Activated naive CD4-positive, alpha-beta T cell treated with anti-CD3 and anti-CD28 coated beads, Interleukin-2, amount 50 U/mL, for 72 hours (primary cell): ENCODE measurements at regions not wholly inside any gene's neighbourhood (a gene's known extent, or its start where the extent isn't known, plus 50 kb on each side); places are given as distances from the start of the nearest gene placed in this dataset.

Experiments
- ATAC-seq, 2 donors: fragments of 150-1000 bp; cut with Tn5 transposase; 2 replicates each; pipeline ENCODE4 v1.10.0; 2021; ENCODE audit warnings: mild to moderate bottlenecking in 2 of 2, moderate library complexity in 2 of 2
- DNase-seq, 2 donors: peaks; one replicate each; pipeline ENCODE4 v3.0.0; 2021 to 2022; ENCODE audit warnings: low spot score in 2 of 2
- H3K27ac Mint-ChIP-seq, 2 donors: one replicate each; pipeline ENCODE4 v1.8.0; 2022; ENCODE audit warnings: mild to moderate bottlenecking in 2 of 2, mixed read lengths in 2 of 2
- H3K36me3 Mint-ChIP-seq, 2 donors: one replicate each; pipeline ENCODE4 v1.8.0; 2022; ENCODE audit warnings: mixed read lengths in 2 of 2
- H3K9me3 Mint-ChIP-seq, 2 donors: one replicate each; pipeline ENCODE4 v1.8.0; 2022; ENCODE audit warnings: mixed read lengths in 2 of 2

DNA sequence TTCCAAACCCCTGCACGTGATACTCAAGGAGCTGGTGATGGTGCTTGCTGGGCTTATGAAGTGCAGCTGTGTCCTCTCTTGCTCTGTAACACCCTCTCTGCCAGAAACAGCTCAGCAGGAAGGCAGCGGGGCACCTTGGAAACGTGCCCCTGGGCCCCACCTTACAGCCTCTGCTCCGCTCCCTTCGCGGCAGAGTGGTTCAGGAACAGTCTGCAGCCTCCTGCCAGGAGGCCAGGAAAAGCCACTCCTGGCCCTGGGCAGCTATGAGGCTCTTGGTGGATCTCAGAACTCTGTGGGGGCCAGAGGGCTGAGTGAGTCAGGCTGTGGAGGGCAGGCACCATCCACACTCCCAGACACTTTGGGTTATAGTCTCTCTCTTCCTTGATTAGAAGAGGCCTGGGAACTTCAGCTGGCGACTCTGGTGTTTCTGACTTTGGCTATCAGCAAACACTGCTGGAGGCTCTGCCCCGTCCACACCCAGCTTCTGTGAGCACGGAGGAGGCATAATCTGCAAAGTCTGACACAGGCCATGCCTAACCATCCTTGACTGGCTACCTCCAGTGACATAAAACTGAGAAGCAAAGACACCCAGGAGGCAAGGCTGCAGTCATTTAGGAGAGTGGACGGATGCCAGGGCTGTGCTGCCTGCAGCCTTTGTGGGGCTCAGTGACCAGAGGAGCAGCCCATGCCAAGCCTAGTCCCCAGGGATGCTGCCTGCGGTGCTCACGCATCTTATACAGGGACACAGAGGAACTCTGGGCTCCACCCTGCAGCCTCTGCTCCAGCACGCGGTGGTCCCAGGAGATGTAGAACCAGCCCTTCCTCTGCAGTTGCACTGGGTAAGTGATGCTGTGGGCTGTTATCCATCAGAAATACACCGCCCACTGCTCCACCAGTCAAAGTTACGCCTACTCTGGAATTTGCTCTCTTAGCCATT is 65.3 kb downstream of the METRNL start:
- Mint-ChIP-seq H3K9me3 (peaks cover 0 to 10% of the 10 kb centered on the region in 2 donors), H3K27ac (no peak overlapping the region), H3K36me3 (peaks cover 0 to 7% of the 10 kb centered on the region in 2 donors)
- DNase-seq (peak in 1 of 2 donors; percentile 2), ATAC-seq (no peak)

DNA sequence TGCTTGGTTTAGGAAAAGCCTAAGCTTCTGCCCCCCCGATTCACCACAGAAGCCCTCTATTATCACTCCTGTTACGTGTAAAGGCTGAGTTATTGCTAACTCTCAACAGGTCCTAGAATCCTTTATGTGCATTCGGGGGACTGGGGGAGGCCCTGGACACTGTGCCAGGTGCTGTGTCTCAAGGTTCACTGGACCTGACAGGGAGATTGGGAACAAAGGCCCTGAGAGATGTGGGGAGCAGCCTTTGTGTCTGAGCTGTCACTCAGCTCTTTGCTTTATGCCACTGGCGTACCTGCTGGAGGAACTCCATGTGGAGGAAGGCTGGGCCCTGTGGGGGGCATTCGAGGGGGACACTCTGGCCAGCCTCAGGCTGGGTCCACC is 65.9 kb downstream of the METRNL start:
- peaks cover 0 to 10% of the 10 kb centered on the region in 2 donors for H3K9me3 Mint-ChIP-seq
- DNase-seq (peak in 1 of 2 donors; percentile 0), ATAC-seq (no peak)
- H3K27ac Mint-ChIP-seq, result no peak overlapping the region
- H3K36me3 Mint-ChIP-seq, result peaks cover 0 to 7% of the 10 kb centered on the region in 2 donors

DNA sequence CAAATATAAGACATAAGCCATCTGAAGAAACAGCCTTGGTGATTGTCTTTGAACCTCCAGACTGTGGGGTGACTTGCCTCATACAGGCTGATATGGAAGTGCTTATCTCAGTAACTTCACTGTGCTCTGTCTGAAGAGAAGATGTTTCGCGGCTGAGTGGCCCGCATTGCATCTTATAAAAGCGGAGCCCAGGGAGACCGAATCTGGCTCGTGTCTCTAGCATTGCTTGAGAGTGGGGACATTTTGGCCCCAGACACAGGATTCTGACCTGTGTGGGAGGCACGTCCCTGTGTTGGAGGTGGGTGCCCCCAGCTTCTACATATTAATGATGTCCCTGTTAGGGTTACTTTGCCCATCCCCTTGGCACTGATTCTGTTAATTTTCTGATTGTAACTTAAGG is 66.4 kb downstream of the METRNL start:
- peaks cover 0 to 10% of the 10 kb centered on the region in 2 donors for H3K9me3 Mint-ChIP-seq
- no peak for DNase-seq
- H3K27ac Mint-ChIP-seq, result no peak overlapping the region
- no peak for ATAC-seq
- peaks cover 0 to 7% of the 10 kb centered on the region in 2 donors for H3K36me3 Mint-ChIP-seq

- Mint-ChIP-seq H3K36me3 (peaks cover 0 to 7% of the 10 kb centered on the region in 2 donors), H3K9me3 (peaks cover 0 to 10% of the 10 kb centered on the region in 2 donors), H3K27ac (no peak overlapping the region)
- DNase-seq, result no peak
- no peak for ATAC-seq
Observed at GRCh38 chr17:83146347-83146746, 66.9 kb downstream of the METRNL start.

- Mint-ChIP-seq H3K27ac (no peak overlapping the region), H3K9me3 (peaks cover 0 to 1% of the 10 kb centered on the region in 2 donors), H3K36me3 (peaks cover 0 to 2% of the 10 kb centered on the region in 2 donors)
- ATAC-seq (no peak), DNase-seq (no peak)
Observed at GRCh38 chr17:83147280-83147679, 67.9 kb downstream of the METRNL start.

DNA sequence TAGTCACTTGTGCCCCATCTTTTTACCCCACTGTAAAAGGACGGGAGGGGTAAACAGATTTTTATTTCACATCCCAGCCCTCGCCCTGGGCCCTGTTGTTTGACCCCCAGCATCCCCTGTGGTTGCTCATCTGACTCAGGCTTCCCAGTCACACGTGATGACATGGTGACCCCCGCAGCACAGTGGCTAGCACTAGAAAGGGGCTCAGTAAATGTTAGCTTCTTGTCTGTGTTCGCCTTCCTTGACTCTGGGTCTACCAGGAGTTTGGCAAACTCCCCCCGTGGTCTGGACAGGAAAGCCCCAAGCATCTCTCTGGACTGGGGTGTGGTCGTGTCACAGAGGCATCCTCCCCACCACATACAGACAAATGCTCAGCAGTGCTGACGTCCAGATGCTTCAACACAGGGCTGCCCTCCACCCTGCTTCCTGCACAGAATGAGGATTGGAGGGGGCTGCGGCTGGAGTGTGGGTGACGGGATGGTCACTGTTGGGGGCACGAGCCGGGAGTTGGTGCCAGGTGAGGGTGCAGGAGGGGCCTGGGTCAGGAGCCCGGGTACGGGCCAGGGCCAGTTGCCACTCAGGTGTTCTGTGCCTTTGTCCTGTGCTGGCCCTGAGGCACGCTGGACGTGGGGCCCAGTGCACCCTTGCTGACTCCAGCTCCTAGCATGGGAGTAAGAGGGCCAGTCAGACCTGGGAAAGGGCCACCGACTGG is 69.1 kb downstream of the METRNL start:
- no peak overlapping the region for H3K27ac Mint-ChIP-seq
- no peak for ATAC-seq
- DNase-seq, result peak in 1 of 2 donors; percentile 1
- no peaks in the 10 kb centered on the region for H3K36me3 Mint-ChIP-seq
- no peaks in the 10 kb centered on the region for H3K9me3 Mint-ChIP-seq

DNA sequence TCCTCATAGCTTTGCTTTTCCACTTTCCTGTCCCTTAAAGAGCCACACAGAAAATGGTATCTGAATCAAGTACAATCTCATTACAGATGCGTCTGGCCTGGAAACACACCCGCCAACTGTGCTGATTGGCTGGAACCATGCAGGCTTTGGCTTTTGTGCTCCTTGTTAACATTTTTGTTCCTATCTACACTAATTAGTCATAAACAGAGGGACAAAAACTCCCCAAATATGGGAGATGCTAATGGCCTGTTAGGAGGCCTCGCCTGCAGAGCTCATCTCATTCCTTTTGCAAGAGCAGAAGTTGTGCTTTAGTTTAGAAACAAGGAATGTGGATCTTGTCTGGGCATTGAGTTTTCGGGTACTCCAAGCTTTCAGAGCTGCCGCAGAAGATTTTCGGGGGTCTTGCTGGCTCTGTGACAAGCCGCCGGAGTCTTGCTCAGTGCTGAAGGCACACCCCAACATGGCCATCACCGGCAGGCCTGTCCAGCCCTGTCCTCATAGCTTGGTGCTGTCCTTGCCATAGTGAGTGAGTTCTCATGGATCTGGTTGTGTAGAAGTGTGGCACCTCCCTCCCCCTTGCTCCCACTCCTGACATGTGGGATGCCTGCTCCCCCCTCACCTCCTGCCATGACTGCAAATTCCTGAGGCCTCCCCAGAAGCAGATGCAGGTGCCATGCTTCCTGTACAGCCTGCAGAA is 69.8 kb downstream of the METRNL start:
- no peak overlapping the region for H3K27ac Mint-ChIP-seq
- DNase-seq, result no peak
- no peak for ATAC-seq
- no peaks in the 10 kb centered on the region for H3K36me3 Mint-ChIP-seq
- no peaks in the 10 kb centered on the region for H3K9me3 Mint-ChIP-seq

DNA sequence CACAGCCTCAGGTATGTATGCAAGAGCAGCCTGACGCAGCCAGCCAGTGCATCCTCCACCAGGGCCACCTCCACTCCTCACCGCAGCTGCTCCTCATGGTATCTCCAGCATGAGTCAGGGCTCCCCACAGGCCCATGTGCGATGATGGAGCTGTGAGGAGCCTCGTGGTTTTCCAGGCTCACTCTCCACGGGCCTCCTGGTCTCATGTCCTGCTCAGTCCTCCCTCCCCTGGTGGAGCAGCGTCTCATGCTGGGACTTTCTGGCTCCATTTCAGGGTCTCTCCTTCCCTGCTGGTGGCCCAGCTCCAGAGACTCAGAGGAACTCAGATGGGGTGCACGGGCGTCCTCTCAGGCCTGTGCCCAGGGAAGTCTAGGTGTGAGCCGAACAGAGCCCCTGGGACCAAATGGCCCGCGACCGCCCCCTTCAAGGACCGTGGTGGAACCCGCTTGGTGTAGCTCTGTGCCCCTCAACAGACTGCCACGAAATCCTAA is 70.4 kb downstream of the METRNL start:
- Mint-ChIP-seq H3K27ac (no peak overlapping the region), H3K36me3 (no peaks in the 10 kb centered on the region), H3K9me3 (no peaks in the 10 kb centered on the region)
- DNase-seq, result peak in 1 of 2 donors; percentile 1
- no peak for ATAC-seq

- ATAC-seq (no peak), DNase-seq (no peak)
- no peaks in the 10 kb centered on the region for H3K9me3 Mint-ChIP-seq
Observed at GRCh38 chr17:83150369-83151055, 71.1 kb downstream of the METRNL start.

GRCh38 chr17:83151056-83151441 is 71.6 kb downstream of the METRNL start:
- H3K36me3 Mint-ChIP-seq, result no peaks in the 10 kb centered on the region
- H3K9me3 Mint-ChIP-seq, result no peaks in the 10 kb centered on the region
- DNase-seq, result no peak
- H3K27ac Mint-ChIP-seq, result peak overlapping the region in 1 of 2 donors; percentile 30
- no peak for ATAC-seq

More at GRCh38 chr17:83150369-83151055, 71.1 kb downstream of the METRNL start:
- Mint-ChIP-seq H3K27ac (peak overlapping the region in 1 of 2 donors; percentile 30), H3K36me3 (no peaks in the 10 kb centered on the region)

GRCh38 chr17:83151442-83152226 is 72.2 kb downstream of the METRNL start:
- Mint-ChIP-seq H3K9me3 (no peaks in the 10 kb centered on the region), H3K36me3 (no peaks in the 10 kb centered on the region), H3K27ac (peak overlapping the region in 1 of 2 donors; percentile 30)
- peak in 1 of 2 donors; percentile 1 for DNase-seq
- no peak for ATAC-seq

- no peak for DNase-seq
- no peaks in the 10 kb centered on the region for H3K9me3 Mint-ChIP-seq
Observed at GRCh38 chr17:83152227-83152744, 72.9 kb downstream of the METRNL start.

GRCh38 chr17:83152745-83153611 is 73.6 kb downstream of the METRNL start:
- H3K36me3 Mint-ChIP-seq, result no peaks in the 10 kb centered on the region
- no peak overlapping the region for H3K27ac Mint-ChIP-seq
- ATAC-seq, result no peak
- no peaks in the 10 kb centered on the region for H3K9me3 Mint-ChIP-seq
- DNase-seq, result peak in 1 of 2 donors; percentile 1

More at GRCh38 chr17:83152227-83152744, 72.9 kb downstream of the METRNL start:
- Mint-ChIP-seq H3K27ac (no peak overlapping the region), H3K36me3 (no peaks in the 10 kb centered on the region)
- no peak for ATAC-seq

DNA sequence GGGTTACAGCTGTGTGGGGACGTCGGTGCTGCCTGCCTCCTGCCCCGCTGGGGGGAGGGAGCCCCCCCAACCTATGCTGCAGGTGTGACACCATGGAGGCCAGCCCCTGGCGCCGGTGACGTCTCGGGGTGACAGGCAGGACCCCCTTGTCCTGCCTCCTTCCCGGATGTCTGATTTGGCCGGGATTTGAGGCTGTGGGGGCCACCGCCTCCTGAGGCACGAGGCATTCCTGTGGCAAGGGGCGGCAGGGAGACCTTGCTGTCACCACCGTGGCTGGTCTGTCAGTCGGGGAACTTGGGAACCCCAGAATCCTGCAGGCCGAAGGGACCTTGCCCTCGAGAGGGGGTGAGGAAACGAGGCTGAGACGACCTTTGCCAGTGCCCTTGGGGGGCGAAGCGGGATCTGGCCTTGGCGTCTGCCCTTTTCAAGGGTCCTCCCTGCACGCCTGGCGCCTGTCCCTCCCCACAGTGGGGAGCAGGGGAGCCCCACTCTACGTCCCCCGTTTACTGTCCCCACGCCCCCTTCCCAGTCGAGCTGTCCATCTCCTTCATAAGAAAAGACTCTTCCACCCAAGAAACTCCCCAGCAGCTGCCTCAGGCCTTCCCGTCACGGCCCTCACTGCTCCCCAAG is 74.4 kb downstream of the METRNL start:
- no peaks in the 10 kb centered on the region for H3K9me3 Mint-ChIP-seq
- no peak for ATAC-seq
- no peak overlapping the region for H3K27ac Mint-ChIP-seq
- peak in 1 of 2 donors; percentile 1 for DNase-seq
- H3K36me3 Mint-ChIP-seq, result no peaks in the 10 kb centered on the region
